ENCODE measurements at regions not wholly inside any gene's neighbourhood (a gene's known extent, or its start where the extent isn't known, plus 50 kb on each side); places are given as distances from the start of the nearest gene placed in this dataset.
"Not testable (repeated sequence)": the region's sequence is repeated elsewhere in the genome, so short reads cannot be mapped to it uniquely, and the experiment has no call there.

GRCh38 chr6:15109338-15110090 is 136.4 kb upstream of the JARID2 start:
- POLR2A ChIA-PET (ENCODE audit: unreplicated experiment), result no interaction called here
- TF ChIP-seq EZH2 (IDR thresholded peaks at IDR 0.05; ENCODE audit: low read depth) (no peak), CTCF (conservative IDR thresholded peaks at IDR 0.05) (no peak)
- no peaks in the 10 kb centered on the region for H3F3A ChIP-seq (ENCODE audit: insufficient read depth, low read depth)
- H3K4me1 ChIP-seq (replicated peaks; ENCODE audit: insufficient read depth), result no peaks in the 10 kb centered on the region
- H3K79me2 ChIP-seq (ENCODE audit: low read depth), result no peaks in the 10 kb centered on the region
- no peak overlapping the region for H3K27ac ChIP-seq
- no peak overlapping the region for H2AFZ ChIP-seq
- DNase-seq, result no peak
- H3K9me3 ChIP-seq (ENCODE audit: insufficient read depth, low read depth), result no peaks in the 10 kb centered on the region
- CTCF ChIA-PET, result no interaction called here
- no peaks in the 10 kb centered on the region for H3K36me3 ChIP-seq (ENCODE audit: low read depth)
- BruUV-seq (replicated peaks), result no TSS peak
- H3K4me3 ChIP-seq, result no peak overlapping the region
- intact Hi-C loops (cut with micrococcal nuclease; ENCODE audit: unreplicated experiment), result no loop called here
- no peaks in the 10 kb centered on the region for H3K9me2 ChIP-seq (ENCODE audit: insufficient read depth)
- H4K20me1 ChIP-seq (ENCODE audit: insufficient read depth), result no peaks in the 10 kb centered on the region
- no peaks in the 10 kb centered on the region for H3K27me3 ChIP-seq (ENCODE audit: insufficient read depth, low read depth)
- H3K4me2 ChIP-seq, result no peak overlapping the region

GRCh38 chr6:15110726-15111354 is 135.0 kb upstream of the JARID2 start:
- TF ChIP-seq EZH2 (IDR thresholded peaks at IDR 0.05; ENCODE audit: low read depth) (no peak), CTCF (conservative IDR thresholded peaks at IDR 0.05) (no peak)

GRCh38 chr6:15111576-15111975 is 134.3 kb upstream of the JARID2 start:
- H3K9me3 ChIP-seq (ENCODE audit: insufficient read depth, low read depth); H2AFZ ChIP-seq; H3K4me2 ChIP-seq; H4K20me1 ChIP-seq (ENCODE audit: insufficient read depth); H3K27ac ChIP-seq; H3K9me2 ChIP-seq (ENCODE audit: insufficient read depth); H3K4me1 ChIP-seq (replicated peaks; ENCODE audit: insufficient read depth); H3K36me3 ChIP-seq (ENCODE audit: low read depth); H3K79me2 ChIP-seq (ENCODE audit: low read depth); POLR2A ChIA-PET (ENCODE audit: unreplicated experiment); H3K4me3 ChIP-seq; BruUV-seq (replicated peaks); intact Hi-C loops (cut with micrococcal nuclease; ENCODE audit: unreplicated experiment); H3F3A ChIP-seq (ENCODE audit: insufficient read depth, low read depth); H3K27me3 ChIP-seq (ENCODE audit: insufficient read depth, low read depth); DNase-seq: not testable (repeated sequence)
- CTCF ChIA-PET, result interaction anchor here (0.7 kb wide), 1 partner anchor 1246 kb away, joined by 7 read pairs; no protein-coding TSS in a partner anchor

More at GRCh38 chr6:15110726-15111354, 135.0 kb upstream of the JARID2 start:
- H3K79me2 ChIP-seq (ENCODE audit: low read depth), result no peaks in the 10 kb centered on the region
- no peak for DNase-seq
- H3K4me2 ChIP-seq, result no peak overlapping the region
- no peak overlapping the region for H3K4me3 ChIP-seq
- no peaks in the 10 kb centered on the region for H3K27me3 ChIP-seq (ENCODE audit: insufficient read depth, low read depth)
- H3K36me3 ChIP-seq (ENCODE audit: low read depth), result no peaks in the 10 kb centered on the region
- no peaks in the 10 kb centered on the region for H4K20me1 ChIP-seq (ENCODE audit: insufficient read depth)
- H3K4me1 ChIP-seq (replicated peaks; ENCODE audit: insufficient read depth), result no peaks in the 10 kb centered on the region
- ChIA-PET CTCF (interaction anchor here (0.7 kb wide), 1 partner anchor 1246 kb away, joined by 7 read pairs; no protein-coding TSS in a partner anchor), POLR2A (ENCODE audit: unreplicated experiment) (no interaction called here)
- BruUV-seq (replicated peaks), result no TSS peak
- H3K27ac ChIP-seq, result no peak overlapping the region
- H2AFZ ChIP-seq, result no peak overlapping the region
- H3K9me3 ChIP-seq (ENCODE audit: insufficient read depth, low read depth), result no peaks in the 10 kb centered on the region
- intact Hi-C loops (cut with micrococcal nuclease; ENCODE audit: unreplicated experiment), result no loop called here
- H3F3A ChIP-seq (ENCODE audit: insufficient read depth, low read depth), result no peaks in the 10 kb centered on the region
- no peaks in the 10 kb centered on the region for H3K9me2 ChIP-seq (ENCODE audit: insufficient read depth)
